NCI-H510A treated with DMSO at 0.1 percent for 48 hours (cell line): ENCODE measurements at regions not wholly inside any gene's neighbourhood (a gene's known extent, or its start where the extent isn't known, plus 50 kb on each side); places are given as distances from the start of the nearest gene placed in this dataset.
"Not testable (repeated sequence)": the region's sequence is repeated elsewhere in the genome, so short reads cannot be mapped to it uniquely, and the experiment has no call there.

ENCODE experiments used
- DNase-seq: peaks from one replicate; lab custom pipeline; 2025; lab: John Stamatoyannopoulos, UW

DNA sequence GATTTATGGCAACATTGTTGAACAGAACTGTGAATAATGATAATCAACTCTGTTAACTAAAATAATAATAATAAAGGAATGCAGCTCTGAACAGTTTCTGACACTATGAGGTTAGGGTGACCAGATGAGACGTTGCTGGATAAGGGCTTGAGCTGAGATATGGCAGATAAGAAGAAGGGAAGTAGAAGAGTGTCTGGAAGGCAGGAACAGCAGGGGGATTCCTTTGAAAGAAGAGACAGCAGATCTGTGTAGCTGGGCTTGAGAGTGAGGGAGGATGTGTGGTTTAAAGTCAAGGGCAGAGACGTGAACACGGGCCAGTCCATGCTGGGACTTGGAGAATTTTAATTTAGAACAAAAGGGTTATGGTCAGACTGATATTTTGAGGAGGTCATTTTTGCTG lies 273.1 kb upstream of the SLC14A2 start:
- DNase-seq = no peak

GRCh38 chr18:45342653-45343052 lies 272.6 kb upstream of the SLC14A2 start:
- no peak for DNase-seq

GRCh38 chr18:45343365-45343764 lies 271.9 kb upstream of the SLC14A2 start:
- DNase-seq = no peak

DNA sequence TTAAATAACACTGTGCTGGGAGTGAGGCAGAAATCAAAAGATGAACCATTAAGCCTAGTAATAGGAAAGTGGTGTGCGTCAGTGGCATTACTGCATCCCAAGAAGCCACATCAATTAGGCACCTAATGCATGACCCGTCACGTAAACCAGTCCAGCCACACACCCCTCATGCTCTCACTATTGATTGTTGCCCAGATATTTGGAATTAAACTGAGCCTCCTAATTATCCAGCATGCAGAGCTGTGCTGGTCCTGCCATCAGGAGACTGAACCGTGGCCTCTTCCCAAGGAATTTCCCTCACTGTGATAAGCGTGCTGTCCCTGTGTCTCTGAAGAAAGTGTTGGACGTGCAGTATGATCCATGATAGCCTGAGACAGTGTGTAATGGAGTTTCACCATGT lies 270.6 kb upstream of the SLC14A2 start:
- DNase-seq = not testable (repeated sequence)

DNA sequence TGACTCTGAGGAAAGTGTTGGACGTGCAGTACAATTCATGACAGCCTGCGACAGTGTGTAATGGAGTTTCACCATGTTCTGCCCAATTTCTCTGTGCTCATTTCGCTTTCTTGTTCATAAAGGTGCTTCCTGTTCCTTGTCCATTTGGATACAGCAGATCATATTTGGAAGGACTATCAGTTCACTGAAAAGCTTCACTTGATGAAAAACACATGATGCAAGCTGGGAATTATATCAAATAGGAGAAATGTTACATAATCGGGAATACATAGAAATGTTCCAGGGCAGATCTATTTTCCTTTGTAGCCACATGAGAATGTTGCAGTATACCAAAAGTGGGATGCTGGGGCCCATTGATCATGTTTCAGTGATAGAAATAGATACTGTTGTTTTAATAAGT lies 266.3 kb upstream of the SLC14A2 start:
- DNase-seq = no peak

GRCh38 chr18:45349467-45349866 lies 265.8 kb upstream of the SLC14A2 start:
- DNase-seq = no peak

- DNase-seq = no peak
Measured at GRCh38 chr18:45350404-45351156, 264.7 kb upstream of the SLC14A2 start.

- no peak for DNase-seq
Measured at GRCh38 chr18:45352874-45353273, 262.4 kb upstream of the SLC14A2 start.

DNA sequence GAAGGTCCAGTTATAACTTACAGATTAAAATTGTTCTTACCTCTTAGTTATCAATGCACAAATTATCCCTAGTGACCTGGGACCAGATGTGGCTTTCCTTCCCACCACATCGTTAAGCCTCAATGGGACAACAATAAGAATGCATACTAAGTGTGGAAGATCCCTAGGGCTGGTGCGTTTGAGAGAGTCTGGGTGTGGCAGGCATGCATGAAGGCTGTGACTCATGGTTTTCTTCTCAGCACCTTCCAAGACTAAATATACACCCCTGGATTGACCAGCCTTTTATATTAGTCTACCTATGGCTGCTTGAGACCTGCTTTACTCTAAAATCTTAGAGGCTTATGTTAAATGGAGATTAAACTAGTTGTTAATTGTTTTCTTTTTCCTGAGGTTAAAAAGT lies 261.7 kb upstream of the SLC14A2 start:
- DNase-seq = no peak

- no peak for DNase-seq
Measured at GRCh38 chr18:45355944-45356520, 259.2 kb upstream of the SLC14A2 start.

GRCh38 chr18:45357686-45358470 lies 257.4 kb upstream of the SLC14A2 start:
- no peak for DNase-seq

DNA sequence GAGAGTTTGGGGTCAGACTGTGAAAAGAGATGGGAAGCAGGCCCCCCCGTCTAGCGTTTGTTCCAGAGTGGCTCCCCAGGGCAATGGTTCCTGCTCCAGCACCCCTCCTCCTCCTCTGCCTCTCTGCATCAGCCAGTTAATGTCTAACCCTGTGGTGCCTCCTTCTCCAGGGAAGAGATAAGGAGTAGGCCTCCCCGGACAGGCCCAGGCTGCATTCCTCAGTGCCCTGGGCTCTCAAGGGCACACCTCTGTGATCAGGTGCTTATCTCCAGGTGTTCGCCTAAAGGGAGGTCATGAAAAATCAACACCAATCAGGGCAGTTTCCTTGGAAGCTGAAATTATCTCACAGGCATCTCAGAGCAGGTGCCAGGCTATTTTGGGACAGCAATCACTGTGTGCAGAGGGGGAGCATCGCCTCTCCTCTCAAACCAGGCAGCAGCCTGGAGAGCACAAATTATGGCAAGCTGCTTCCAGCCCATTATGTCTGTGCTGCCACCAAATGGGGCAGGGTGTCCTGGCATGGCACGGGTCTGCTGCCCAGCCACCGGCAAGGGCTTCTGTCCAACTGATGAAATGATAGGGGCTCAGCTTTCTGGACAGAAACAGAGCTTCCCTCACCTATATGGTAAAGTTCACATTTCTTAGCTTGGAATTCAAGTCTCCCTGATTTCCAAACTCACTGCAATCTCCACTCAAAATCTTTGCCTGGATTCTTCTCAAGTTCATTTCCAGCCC lies 255.8 kb upstream of the SLC14A2 start:
- DNase-seq = no peak

DNA sequence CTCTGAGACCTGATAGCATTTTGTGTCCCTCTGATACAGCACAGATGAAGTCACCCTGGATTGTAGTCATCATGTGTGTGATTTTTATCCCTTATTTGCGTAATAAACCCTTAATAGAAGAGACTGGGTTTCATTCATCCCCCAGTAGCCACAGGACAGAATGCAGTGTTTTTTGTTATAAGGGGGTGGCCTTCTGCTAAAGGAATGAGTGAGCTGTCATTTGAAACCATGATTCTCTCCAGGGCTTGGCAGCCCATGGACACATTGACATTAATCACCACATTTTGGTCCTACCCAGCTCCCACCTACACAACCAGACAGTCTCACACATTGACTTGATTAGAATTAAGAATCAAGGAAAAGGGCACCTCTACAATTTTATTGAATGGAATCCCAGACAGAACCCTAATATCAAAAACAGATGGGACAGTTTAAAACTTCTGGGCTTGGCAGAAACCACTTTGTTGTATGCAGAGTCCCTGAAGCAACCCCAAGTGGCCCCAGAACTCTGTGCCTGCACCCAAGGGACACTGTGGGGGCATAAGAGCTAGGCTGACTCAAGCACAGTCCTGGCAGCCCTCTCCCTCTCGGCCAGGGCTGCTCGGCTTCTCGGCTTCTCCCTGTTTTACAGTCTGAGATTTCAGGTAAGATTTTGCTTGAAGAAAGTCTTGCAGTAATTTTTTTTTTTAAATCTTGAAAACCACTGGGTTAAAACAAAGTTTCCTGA lies 254.0 kb upstream of the SLC14A2 start:
- DNase-seq = no peak

DNA sequence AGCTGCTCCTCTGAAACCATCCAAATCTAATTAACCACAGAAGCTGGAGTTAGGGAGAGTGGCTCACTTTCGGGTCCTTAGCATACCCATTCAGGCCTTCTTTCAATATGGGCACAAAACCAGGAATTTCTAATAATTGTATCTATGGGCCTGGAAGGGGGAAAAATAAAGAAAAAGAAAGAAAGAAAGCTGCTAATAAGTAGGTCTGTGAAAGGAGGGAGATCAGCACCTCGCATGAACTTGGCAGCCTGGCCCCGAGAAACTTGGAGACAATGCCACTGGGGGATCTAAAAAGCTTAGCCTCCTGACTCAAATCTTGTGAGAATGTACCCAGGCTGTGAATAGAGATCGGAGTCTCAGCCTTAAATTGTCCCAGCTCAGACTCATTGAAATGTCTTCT lies 252.1 kb upstream of the SLC14A2 start:
- no peak for DNase-seq

DNA sequence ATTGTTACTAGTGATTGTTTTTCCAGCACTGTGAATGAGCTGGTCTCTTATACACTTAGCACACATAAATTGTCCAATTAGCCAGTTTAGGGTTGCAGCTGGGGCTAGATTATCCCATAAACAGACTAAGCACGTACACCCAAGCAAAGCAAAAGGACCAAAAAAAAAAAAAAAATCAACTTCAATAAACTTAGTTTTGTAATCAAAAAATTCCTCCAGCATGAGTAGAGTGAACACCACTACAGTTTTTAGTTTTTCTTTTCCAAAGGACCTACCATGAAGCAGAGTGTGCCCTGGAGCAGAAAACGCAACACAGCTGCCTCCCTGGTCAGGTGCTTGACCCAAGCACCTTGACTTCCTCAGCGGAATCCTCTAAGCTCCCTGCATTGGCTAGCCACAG lies 249.4 kb upstream of the SLC14A2 start:
- DNase-seq = no peak

DNA sequence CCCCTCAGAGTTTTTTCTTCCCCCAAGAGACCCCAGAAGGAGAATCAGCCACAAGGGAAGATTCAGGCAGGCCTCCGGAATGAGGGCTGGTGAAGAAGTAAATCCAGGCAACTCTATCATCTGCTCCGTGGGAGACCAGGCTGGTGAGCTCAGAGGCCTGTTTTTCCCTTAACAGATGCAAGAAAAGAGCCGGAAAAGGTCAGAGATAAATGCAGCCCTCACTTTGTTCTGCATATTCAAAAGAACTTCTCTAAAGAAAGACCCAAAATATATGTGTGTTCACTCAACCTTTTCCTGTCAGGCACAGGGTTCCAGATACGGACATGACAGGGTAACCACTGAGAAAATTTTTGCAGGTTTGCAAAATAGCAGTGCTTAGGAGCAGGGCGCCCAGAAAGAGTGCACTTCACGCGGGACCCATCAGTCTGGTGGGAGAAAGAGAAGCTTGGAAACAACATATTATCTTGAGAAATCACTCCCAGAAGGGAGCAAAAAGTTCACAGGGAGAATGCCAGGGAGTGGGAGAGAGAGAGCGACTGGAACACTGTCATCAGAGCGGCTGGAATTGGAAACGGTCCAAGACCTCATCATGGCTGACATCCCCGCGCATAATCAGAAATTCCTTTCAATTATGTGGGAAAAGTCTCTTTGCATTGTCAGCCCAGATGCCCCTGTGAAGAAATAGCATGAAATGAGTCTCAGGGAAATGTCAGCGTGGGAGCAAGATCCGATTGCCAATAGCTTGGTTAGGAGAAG lies 244.8 kb upstream of the SLC14A2 start:
- DNase-seq = no peak

- DNase-seq = no peak
Measured at GRCh38 chr18:45373286-45373880, 241.9 kb upstream of the SLC14A2 start.

DNA sequence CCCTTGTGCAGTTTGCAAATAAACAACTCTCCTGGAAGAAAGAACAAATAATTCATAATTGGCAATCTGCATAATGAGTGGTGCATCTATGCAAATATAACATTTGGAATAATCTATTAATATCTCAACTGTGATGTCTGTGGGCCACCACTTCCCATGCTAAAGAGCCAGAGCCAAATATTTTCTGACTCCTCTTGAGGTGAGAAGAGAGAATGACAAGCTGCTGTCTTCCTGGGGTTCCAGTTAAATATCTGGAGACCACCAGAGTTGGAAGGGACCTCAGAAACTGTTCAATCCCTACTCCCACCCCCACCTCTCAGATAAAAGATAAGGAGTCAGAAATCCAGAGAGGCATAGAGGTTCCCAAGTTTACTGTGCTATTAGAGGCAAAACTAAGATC lies 241.0 kb upstream of the SLC14A2 start:
- no peak for DNase-seq

DNA sequence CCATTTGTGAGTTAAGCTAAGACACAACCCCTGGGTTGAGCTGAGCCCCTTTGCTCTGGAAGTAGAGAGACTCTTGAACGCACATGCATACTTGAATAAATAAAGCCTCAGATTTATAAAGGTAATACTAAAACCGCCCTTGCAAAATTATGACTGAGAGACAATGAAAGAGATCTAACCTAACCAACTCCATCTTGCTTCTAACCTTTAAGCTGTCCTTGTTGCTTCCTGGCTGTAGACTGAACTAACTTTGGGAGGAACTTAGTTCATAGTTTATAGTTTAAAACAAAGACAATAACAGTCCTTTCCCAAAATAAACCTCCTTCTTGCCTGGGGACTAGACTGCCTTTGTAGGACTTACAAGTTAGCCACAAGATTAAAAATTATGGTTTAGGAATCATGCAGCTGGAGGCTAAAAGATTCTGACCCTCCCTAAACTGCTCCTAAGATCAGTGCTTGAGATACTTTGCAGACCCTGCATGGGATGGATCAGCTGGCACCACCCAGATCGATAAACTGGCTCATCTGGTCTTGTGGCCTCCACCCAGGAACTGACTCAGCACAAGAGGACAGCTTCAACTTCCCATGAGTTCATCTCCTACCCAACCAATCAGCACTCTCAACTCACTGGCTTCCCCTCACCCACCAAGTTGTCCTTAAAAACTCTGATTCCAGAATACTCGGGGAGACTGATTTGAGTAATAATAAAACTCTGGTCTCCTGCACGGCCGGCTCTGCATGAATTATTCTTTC lies 240.2 kb upstream of the SLC14A2 start:
- no peak for DNase-seq

GRCh38 chr18:45376193-45376592 lies 239.1 kb upstream of the SLC14A2 start:
- DNase-seq = no peak
